ENCODE measurements at regions not wholly inside any gene's neighbourhood (a gene's known extent, or its start where the extent isn't known, plus 50 kb on each side); places are given as distances from the start of the nearest gene placed in this dataset.

DNA sequence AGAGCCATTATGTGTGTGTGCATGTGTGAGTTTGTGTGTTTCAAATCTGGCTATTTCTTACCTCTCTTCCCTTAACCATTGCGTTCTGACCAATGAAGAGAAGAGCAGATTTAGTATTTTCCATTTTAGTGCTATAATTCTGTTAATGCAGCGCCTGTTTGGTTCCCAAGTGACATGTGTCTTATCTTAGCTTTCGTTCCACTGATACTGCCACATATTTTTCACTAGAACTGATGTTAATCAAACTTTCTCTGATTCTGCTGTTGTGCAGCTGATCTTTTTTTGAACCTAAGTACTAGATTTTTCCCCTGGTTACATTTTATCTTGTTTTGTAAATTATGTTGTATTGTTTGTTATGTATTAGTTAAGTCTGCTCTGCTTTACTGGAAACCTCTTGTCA is 152.9 kb upstream of the MID1 start:
- Histone ChIP-seq H3K36me3 (ENCODE audit: insufficient read depth, low read length) (no peaks in the 10 kb centered on the region), H4K20me1 (ENCODE audit: insufficient read depth) (no peaks in the 10 kb centered on the region), H3K9me2 (ENCODE audit: insufficient read depth, low read length) (no peaks in the 10 kb centered on the region), H3K27me3 (ENCODE audit: insufficient read depth, low read depth, low read length) (no peaks in the 10 kb centered on the region), H2AFZ (ENCODE audit: low read depth, low read length) (no peak overlapping the region), H3K9me3 (ENCODE audit: low read length) (no peaks in the 10 kb centered on the region), H3K27ac (ENCODE audit: low read length) (no peak overlapping the region), H3K9ac (ENCODE audit: low read length) (no peak overlapping the region), H3K79me2 (replicated peaks; ENCODE audit: insufficient read depth, low read length) (no peaks in the 10 kb centered on the region), H3K4me3 (ENCODE audit: low read length) (no peak overlapping the region), H3K4me2 (ENCODE audit: low read length) (no peak overlapping the region), H3F3A (ENCODE audit: insufficient read depth, low read length, poor library complexity, severe bottlenecking) (no peaks in the 10 kb centered on the region)
- TF ChIP-seq POLR2AphosphoS5 (IDR thresholded peaks at IDR 0.05) (no peak), EZH2 (IDR thresholded peaks at IDR 0.05; ENCODE audit: borderline replicate concordance, insufficient read depth, low read length, poor library complexity, severe bottlenecking) (no peak), TAF1 (IDR thresholded peaks at IDR 0.05; ENCODE audit: low read depth) (no peak), EP300 (conservative IDR thresholded peaks at IDR 0.05; ENCODE audit: poor library complexity, severe bottlenecking) (no peak), RAD21 (conservative IDR thresholded peaks at IDR 0.05) (no peak), SMC3 (conservative IDR thresholded peaks at IDR 0.05; ENCODE audit: poor library complexity) (no peak), MXI1 (conservative IDR thresholded peaks at IDR 0.05; ENCODE audit: poor library complexity, severe bottlenecking) (no peak)
- TF ChIP-seq, protein P1, sequence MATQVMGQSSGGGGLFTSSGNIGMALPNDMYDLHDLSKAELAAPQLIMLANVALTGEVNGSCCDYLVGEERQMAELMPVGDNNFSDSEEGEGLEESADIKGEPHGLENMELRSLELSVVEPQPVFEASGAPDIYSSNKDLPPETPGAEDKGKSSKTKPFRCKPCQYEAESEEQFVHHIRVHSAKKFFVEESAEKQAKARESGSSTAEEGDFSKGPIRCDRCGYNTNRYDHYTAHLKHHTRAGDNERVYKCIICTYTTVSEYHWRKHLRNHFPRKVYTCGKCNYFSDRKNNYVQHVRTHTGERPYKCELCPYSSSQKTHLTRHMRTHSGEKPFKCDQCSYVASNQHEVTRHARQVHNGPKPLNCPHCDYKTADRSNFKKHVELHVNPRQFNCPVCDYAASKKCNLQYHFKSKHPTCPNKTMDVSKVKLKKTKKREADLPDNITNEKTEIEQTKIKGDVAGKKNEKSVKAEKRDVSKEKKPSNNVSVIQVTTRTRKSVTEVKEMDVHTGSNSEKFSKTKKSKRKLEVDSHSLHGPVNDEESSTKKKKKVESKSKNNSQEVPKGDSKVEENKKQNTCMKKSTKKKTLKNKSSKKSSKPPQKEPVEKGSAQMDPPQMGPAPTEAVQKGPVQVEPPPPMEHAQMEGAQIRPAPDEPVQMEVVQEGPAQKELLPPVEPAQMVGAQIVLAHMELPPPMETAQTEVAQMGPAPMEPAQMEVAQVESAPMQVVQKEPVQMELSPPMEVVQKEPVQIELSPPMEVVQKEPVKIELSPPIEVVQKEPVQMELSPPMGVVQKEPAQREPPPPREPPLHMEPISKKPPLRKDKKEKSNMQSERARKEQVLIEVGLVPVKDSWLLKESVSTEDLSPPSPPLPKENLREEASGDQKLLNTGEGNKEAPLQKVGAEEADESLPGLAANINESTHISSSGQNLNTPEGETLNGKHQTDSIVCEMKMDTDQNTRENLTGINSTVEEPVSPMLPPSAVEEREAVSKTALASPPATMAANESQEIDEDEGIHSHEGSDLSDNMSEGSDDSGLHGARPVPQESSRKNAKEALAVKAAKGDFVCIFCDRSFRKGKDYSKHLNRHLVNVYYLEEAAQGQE (IDR thresholded peaks at IDR 0.05; ENCODE audit: borderline replicate concordance), result no peak
- TF ChIP-seq, protein P2, sequence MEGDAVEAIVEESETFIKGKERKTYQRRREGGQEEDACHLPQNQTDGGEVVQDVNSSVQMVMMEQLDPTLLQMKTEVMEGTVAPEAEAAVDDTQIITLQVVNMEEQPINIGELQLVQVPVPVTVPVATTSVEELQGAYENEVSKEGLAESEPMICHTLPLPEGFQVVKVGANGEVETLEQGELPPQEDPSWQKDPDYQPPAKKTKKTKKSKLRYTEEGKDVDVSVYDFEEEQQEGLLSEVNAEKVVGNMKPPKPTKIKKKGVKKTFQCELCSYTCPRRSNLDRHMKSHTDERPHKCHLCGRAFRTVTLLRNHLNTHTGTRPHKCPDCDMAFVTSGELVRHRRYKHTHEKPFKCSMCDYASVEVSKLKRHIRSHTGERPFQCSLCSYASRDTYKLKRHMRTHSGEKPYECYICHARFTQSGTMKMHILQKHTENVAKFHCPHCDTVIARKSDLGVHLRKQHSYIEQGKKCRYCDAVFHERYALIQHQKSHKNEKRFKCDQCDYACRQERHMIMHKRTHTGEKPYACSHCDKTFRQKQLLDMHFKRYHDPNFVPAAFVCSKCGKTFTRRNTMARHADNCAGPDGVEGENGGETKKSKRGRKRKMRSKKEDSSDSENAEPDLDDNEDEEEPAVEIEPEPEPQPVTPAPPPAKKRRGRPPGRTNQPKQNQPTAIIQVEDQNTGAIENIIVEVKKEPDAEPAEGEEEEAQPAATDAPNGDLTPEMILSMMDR (IDR thresholded peaks at IDR 0.05; ENCODE audit: poor library complexity, severe bottlenecking), result no peak

DNA sequence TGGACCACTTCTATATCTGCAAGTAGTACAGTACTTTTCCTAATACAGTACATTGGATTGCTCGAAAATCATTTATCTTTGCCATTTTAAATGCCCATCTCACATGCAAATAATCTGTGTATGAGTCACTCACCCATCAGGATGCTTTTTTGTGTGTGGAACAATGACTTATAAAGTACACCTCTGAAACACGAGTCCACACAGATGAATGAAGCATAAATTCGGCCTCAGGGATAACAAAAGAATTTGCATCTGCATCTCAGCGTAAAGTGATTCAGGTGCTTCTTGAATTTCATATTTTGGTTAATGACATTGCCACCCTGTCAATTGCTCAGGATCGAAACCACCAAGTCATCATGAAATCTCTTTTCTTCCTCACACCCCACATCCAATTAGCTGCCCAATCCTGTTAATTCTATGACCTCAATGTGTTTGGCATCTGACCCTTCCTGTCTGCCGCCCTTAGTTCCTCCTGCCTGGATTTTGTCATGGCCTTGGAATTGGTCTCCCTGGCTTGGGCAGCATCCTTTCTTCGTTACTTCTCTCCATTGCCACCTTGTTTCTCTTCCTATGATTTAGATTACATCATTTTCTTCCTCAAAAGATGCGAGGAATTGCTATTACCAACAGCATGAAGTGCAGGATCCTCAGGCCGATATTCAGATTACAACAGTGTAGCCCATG is 161.6 kb upstream of the MID1 start:
- H2AFZ ChIP-seq (ENCODE audit: low read depth, low read length), result no peak overlapping the region
- H3K27me3 ChIP-seq (ENCODE audit: insufficient read depth, low read depth, low read length), result no peaks in the 10 kb centered on the region
- no peaks in the 10 kb centered on the region for H3F3A ChIP-seq (ENCODE audit: insufficient read depth, low read length, poor library complexity, severe bottlenecking)
- TF ChIP-seq RAD21 (conservative IDR thresholded peaks at IDR 0.05) (no peak), SMC3 (conservative IDR thresholded peaks at IDR 0.05; ENCODE audit: poor library complexity) (no peak), MXI1 (conservative IDR thresholded peaks at IDR 0.05; ENCODE audit: poor library complexity, severe bottlenecking) (no peak), POLR2AphosphoS5 (IDR thresholded peaks at IDR 0.05) (no peak), EZH2 (IDR thresholded peaks at IDR 0.05; ENCODE audit: borderline replicate concordance, insufficient read depth, low read length, poor library complexity, severe bottlenecking) (no peak), EP300 (conservative IDR thresholded peaks at IDR 0.05; ENCODE audit: poor library complexity, severe bottlenecking) (no peak), TAF1 (IDR thresholded peaks at IDR 0.05; ENCODE audit: low read depth) (no peak)
- TF ChIP-seq, protein P2 (IDR thresholded peaks at IDR 0.05; ENCODE audit: poor library complexity, severe bottlenecking), result no peak
- TF ChIP-seq, protein P1 (IDR thresholded peaks at IDR 0.05; ENCODE audit: borderline replicate concordance), result no peak
- no peak overlapping the region for H3K4me2 ChIP-seq (ENCODE audit: low read length)
- no peaks in the 10 kb centered on the region for H3K79me2 ChIP-seq (replicated peaks; ENCODE audit: insufficient read depth, low read length)
- H3K36me3 ChIP-seq (ENCODE audit: insufficient read depth, low read length), result no peaks in the 10 kb centered on the region
- no peak overlapping the region for H3K4me3 ChIP-seq (ENCODE audit: low read length)
- no peak overlapping the region for H3K9ac ChIP-seq (ENCODE audit: low read length)
- no peaks in the 10 kb centered on the region for H3K9me3 ChIP-seq (ENCODE audit: low read length)
- H3K27ac ChIP-seq (ENCODE audit: low read length), result no peak overlapping the region
- no peaks in the 10 kb centered on the region for H3K9me2 ChIP-seq (ENCODE audit: insufficient read depth, low read length)
- no peaks in the 10 kb centered on the region for H4K20me1 ChIP-seq (ENCODE audit: insufficient read depth)

Measured in neural cell (in vitro differentiated cells).